GF-D8 (cell line): ENCODE measurements at regions not wholly inside any gene's neighbourhood (a gene's known extent, or its start where the extent isn't known, plus 50 kb on each side); places are given as distances from the start of the nearest gene placed in this dataset.
"Not testable (repeated sequence)": the region's sequence is repeated elsewhere in the genome, so short reads cannot be mapped to it uniquely, and the experiment has no call there.

Experiments
- DNase-seq: peaks from one replicate; lab custom pipeline; 2025; lab: John Stamatoyannopoulos, UW

DNA sequence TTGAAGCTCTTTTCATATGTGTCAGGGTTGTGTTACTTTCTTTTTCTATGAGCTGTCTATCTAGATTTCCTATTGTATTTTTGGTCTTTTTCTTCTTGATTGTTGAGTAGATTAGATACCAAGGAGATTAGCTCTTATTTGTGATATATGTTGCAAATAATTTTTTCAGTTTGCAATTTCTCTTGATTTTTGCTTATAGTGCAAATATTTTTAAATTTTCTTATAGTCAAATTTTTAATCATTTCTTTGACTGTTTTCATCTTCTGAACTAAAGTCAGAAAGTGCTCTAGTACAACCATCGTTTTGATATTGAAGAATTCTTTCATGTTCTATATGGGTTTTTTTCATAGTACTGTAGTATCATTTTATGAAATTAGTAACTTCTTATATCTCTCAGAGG, 193.7 kb downstream of the OSTF1 start:
- DNase-seq: no peak

DNA sequence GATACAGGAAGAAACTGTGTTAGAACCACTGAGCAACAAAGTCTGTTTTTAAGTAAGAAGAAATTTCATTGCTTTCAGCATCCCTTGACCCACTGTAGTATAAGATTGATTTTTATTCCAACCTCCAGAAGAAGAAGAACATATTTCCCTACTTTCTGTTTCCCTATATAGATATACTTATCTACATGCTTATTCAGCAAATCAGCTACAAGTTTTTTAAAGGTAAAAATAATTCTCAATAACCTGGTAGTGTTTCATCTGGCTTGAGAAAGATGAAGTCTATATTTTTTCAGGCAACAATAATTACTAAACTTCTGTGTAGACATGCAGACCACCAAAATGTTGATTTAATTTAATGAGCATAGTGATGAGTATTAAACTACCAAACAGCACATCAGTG, 201.0 kb downstream of the OSTF1 start:
- no peak for DNase-seq

DNA sequence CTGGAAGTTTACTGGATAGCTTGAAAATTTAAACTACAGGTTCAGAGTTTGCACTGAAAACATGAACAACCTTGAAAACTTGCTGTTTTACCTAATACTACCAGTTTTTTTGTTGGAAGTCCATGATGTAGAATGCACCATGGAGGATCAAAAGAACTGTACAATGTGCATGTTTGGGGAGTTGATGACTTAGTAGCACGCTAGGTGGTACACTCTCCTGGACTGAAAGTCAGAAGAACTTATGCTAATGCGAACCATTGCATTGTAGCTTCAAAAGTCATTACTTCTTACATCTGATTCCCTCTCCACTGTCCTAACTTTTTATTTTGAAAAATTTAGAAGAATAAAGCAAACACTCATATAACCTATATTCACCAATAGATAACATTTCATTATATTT, 211.0 kb downstream of the OSTF1 start:
- DNase-seq: no peak

- no peak for DNase-seq
Observed at GRCh38 chr9:75333624-75334023, 245.3 kb downstream of the OSTF1 start.

DNA sequence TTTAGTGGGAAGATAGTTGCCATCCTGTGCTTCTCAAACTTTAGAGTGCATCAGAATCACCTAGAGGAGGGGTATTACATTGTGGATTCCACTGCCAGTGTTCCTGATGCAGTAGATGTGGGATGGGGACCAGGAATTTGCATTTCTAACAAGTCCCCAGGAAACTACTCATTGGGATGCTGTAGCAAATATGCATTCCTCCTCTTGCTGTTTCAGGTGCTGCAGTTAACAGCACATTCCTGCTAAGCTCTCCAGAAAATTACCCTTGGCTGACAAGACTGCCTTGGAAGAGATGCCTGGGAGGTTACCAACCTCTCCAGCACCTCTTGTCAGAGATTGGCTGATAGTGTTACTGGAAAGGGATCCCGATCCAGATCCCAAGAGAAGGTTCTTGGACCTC, 270.5 kb downstream of the OSTF1 start:
- no peak for DNase-seq

DNA sequence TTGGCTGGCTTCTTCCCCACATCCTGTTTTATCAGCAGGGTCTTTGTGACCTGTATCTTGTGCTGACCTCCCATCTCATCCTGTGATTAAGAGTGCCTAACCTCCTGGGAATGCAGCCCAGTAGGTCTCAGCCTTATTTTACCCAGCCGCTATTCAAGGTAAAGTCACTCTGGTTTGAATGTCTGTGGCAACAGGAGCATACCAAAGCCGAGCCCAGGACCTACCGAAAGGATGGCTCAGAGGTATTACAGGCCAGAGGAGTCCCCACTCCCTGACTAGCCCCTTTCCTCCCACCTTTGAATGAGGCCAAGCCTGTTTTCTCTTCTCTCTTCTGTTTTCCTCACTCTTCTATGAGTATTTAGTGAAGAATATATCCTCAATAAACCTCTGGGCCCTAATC, 271.3 kb downstream of the OSTF1 start:
- DNase-seq: no peak

- DNase-seq: no peak
Observed at GRCh38 chr9:75360252-75360651, 271.9 kb downstream of the OSTF1 start.

DNA sequence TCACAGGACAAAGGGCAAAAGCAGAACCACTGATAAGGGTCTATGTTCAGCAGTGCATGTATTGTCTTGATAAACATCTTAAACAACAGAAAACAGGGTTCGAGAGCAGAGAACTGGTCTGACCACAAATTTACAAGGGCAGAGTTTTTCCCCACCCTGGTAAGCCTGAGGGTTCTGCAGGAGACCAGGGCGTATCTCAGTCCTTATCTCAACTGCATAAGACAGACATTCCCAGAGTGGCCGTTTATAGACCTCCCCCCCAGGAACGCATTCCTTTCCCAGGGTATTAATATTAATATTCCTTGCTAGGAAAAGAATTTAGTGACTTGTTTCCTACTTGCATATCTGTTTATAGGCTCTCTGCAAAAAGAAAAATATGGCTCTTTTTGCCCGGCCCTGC, 274.1 kb downstream of the OSTF1 start:
- not testable (repeated sequence) for DNase-seq

- DNase-seq: no peak
Observed at GRCh38 chr9:75365196-75365595, 276.9 kb downstream of the OSTF1 start.

DNA sequence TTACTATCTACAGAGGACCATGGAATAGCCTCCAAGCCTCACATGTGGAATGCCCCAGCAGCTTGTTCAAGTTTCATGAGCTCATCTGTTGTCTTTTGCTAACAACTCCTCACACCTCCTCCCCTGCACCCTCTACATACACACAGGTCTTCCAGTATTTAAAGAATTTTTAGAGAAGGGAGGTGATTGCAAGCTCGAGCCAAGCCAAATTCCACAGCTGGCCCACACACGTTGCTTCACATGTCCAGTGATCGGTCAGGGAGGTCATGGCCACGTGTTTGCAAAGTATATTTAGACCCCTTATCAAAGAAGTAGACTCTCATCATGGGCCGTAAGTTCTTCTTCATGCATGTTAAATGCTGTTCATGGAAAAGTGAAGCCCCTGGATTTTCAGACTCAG, 281.7 kb downstream of the OSTF1 start:
- DNase-seq: no peak

- DNase-seq: no peak
Observed at GRCh38 chr9:75372499-75373268, 284.4 kb downstream of the OSTF1 start.

DNA sequence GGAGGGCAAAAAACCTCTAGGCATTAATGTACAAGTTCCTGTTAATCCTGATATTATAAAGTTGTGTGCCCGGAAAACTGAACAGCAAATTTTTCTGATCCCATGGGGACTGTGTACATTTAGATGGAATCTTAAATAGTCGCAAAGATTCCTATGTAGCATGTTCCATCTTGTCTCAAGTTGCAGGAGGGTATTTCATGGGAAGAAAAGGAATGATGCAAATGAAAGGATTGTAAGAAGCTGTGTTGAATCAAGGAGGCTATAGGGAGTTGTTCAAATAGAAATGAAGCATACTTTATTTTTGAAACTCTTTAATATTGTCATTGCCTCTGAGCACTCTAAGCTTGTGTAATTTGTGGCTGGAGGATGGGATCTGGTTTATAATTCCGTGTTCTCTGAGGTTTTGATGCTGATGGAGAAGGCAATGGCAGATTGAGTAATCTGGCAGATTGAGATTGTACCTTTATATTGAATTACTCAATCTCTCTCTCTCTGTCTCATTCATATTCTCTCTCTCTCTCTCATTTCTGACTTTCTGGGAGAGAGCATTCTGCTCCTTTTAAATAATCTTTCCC, 288.5 kb downstream of the OSTF1 start:
- DNase-seq: no peak

- DNase-seq: no peak
Observed at GRCh38 chr9:75378036-75378435, 289.7 kb downstream of the OSTF1 start.

GRCh38 chr9:75378926-75379325, 290.6 kb downstream of the OSTF1 start:
- no peak for DNase-seq

DNA sequence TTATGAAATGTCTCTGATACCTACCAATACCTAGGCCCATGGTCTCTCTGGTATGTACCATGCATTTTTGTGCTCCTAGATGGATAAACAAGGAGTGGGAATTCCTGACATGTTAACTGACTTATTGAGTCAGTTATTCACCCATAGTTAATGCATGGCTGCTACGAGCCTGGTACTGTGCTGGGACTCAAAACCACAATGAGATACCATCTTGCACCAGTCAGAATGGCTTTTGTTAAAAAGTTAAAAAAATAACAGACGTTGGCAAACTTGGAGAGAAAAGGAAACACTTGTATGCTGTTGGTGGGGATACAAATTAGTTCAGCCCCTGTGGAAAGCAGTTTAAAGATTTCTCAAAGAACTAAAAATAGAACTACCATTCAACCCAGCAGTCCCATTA, 293.8 kb downstream of the OSTF1 start:
- no peak for DNase-seq

GRCh38 chr9:75383420-75384034, 295.2 kb downstream of the OSTF1 start:
- not testable (repeated sequence) for DNase-seq

DNA sequence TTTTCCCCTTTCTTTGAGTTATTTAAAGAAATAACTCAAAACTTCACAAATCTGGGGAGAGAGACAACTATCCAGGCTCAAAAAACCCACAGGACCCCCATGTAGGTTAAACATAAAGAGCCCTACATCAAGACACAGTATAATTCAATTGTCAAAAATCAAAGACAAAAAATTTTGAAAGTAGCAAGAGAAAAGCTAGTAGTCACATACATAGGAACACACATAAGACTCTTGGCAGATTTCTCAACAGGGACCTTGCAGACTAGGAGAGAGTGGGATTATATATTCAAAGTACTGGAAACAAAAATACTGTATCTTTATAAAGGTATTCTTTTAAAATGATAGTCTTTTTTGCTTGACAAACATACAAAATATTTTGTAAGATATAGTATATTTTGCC, 296.9 kb downstream of the OSTF1 start:
- no peak for DNase-seq

GRCh38 chr9:75389101-75389500, 300.8 kb downstream of the OSTF1 start:
- DNase-seq: no peak

GRCh38 chr9:75390951-75391350, 302.6 kb downstream of the OSTF1 start:
- DNase-seq: no peak

DNA sequence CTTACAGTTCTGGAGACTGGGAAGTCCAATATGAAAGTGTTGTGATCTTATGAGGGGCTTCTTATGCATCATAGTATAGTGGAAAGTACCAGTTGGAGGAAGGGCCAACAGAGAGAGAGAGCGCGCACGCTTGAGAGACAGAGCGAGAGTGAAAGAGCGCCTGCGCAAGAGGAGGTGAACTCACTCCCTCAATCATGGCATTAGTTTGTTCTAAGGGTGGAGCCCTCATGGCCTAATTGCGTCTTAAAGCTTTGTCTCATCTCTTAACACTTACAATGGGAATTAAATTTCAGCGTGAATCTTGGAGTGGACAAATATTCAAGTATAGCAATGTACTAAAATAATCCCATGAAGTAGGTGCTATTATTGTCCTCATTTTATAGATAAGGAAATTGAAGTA, 303.2 kb downstream of the OSTF1 start:
- no peak for DNase-seq

DNA sequence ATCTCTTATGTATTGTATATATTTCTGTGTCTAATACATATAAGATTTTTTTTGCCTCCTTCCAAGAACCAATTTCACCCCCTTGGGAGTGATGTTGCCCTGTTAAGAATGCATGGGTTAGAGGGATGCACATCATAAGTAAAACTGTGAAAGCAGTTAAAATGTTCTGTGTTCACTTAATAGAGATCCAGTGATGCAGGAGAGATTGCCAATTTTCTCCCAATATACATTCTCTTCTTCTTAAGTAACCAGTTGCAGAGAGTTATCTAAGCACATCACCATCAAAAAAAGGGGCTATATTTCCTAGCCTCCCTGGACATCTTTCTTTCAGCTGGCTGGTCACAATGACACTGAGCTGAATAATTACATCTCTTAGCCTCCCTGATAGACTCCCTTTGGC, 307.0 kb downstream of the OSTF1 start:
- no peak for DNase-seq

GRCh38 chr9:75397836-75398235, 309.5 kb downstream of the OSTF1 start:
- no peak for DNase-seq

- no peak for DNase-seq
Observed at GRCh38 chr9:75408391-75408790, 320.1 kb downstream of the OSTF1 start.

- no peak for DNase-seq
Observed at GRCh38 chr9:75410405-75410804, 322.1 kb downstream of the OSTF1 start.
